Stimulated activated CD8-positive, alpha-beta memory T cell treated with anti-CD3 and anti-CD28 coated beads, Interleukin-4, amount 100 ng/mL, for 48 hours (primary cell): ENCODE measurements at regions not wholly inside any gene's neighbourhood (a gene's known extent, or its start where the extent isn't known, plus 50 kb on each side); places are given as distances from the start of the nearest gene placed in this dataset.
"Not testable (repeated sequence)": the region's sequence is repeated elsewhere in the genome, so short reads cannot be mapped to it uniquely, and the experiment has no call there.

Source experiments
- DNase-seq: peaks from one replicate; pipeline ENCODE4 v3.0.0-alpha.2; 2020

DNA sequence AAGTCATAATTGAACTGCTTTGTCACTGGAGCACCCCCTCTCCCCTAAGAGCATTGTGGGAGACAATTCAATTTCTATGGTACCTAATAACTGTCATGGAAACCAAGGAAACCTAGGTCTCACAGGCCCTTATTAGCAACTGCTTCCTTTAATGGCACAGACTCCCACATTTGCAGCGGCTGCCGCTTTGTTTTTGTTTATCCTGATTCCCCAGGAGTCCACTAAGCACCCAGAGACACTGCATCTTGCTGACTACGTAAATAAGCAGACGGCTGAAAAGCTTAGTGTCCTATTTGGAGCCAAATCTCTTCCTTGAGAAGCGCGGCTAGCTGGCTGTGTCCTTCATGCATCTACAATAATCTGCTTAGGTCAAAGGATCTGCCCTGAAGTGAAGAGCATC, 494.4 kb downstream of the TMA16 start:
- DNase-seq, result no peak

GRCh38 chr4:163991298-163991865, 496.9 kb downstream of the TMA16 start:
- no peak for DNase-seq

- no peak for DNase-seq
These were observed 514.9 kb downstream of the TMA16 start for GRCh38 chr4:164009435-164009834.

GRCh38 chr4:164011791-164012190, 517.3 kb downstream of the TMA16 start:
- DNase-seq, result no peak

DNA sequence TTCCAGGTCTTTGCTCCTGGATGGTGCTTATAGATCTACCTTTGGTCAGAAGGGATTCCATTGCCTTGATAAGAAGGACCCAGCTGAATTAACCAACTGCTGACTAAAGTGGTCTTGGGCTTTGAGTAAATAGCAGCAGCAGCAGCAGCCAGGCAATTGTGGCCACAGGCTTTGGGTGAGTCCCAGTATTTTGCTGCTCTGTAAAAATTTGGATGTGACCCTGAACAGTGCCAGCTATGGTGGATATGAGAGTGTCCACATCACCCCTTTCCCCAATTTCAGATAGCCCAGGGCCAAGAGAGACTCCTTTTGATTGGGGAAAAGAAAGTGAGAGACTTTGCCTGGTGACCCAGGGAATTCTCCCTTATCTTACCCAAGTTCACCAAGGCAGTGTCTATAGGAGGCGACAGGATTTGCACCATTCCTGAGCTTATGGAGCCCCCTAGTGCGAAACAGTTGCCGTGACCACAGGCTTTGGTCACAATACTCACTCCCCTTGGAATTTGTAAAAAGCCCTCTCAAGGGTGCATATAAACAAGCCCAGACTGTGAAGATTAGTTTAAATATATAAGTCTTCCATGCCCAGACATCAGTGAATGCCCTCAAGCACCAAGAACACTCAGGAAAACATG, 518.0 kb downstream of the TMA16 start:
- peak; percentile 38 for DNase-seq

DNA sequence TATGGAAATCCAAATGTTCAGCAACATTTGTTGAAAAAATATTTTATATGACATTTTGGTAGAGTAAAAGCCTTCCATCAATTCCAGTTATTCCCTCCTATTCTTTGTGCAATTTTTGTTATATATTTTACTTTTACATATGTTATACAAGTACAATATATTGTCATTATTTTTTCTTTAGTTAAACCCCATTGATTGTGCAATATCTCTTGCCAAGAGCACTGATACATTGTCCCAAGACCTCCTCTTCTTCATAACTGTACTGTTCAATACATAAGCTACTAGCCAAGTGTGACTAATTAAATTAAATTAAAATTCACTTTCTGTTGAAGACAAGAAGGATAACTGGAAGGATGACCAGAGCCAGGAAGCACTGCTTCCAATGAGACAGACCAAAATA, 527.5 kb downstream of the TMA16 start:
- no peak for DNase-seq

DNA sequence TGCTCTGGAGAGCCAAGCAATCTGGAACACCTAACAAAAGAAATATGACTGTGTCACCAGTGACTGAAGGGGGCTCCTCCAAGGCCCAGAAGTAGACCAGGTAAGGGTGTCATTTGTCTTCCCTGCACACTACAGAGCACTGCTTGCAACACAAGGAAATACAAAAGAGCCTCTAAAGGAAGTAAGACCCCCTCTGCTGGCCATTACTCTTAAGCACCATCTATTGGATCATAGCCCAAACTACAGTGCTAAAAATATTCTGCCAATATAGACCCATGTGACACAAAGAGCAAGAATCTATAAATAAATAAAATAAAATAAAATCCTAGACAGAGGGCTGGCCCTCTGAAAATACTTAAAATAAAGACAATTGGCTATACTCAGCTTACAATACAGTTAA, 528.7 kb downstream of the TMA16 start:
- no peak for DNase-seq

DNA sequence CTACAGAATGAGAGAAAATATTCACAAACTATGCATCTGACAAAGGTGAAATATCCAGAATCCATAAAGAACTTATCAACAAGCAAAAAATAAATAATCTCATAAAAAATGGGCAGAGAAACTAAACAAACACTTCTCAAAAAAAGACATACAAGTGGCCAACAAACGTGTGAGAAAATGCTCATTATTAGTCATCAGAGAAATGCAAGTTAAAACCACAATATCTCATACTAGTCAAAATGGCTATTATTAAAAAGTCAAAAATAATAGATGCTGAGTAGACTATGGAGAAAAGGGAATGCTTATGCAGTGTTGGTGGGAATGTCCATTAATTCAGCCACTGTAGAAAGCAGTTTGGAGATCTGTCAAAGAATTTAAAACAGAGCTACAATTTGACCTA, 533.3 kb downstream of the TMA16 start:
- DNase-seq, result no peak

- DNase-seq, result no peak
These were observed 545.0 kb downstream of the TMA16 start for GRCh38 chr4:164039482-164039881.

DNA sequence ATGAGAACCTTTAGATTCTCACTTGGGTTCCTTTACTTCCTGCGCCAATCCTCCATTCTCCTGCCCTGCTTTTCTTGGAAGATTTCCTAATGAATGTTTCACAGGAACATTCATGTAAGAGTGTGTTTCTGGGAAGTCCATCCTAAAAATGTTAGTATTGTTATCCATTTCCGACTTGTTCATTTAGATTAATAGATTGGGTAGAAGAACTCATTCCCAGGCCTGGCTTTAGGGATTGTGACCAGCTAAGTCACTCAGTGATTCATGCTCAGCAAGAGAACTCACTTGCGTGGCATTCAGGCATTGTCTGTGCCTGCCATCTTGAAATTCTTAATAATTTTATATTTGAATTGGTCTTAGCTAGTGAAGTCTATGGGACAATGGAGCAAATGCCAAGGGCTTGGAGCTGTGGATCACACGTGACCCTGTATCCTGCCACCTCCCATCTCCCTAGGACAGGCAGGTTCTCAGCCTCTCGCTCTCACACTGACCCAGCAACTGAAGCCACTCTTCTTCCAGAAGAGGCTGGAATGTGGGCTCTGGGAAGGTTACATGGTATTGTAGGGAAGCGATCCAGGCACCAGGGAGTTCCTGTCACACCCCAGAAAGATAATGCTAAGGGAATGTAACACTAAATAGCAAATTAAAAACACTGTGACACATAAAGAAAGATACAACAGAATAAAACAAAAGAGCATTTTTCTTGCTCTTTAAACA, 562.1 kb downstream of the TMA16 start:
- no peak for DNase-seq

GRCh38 chr4:164058776-164059445, 564.4 kb downstream of the TMA16 start:
- no peak for DNase-seq

DNA sequence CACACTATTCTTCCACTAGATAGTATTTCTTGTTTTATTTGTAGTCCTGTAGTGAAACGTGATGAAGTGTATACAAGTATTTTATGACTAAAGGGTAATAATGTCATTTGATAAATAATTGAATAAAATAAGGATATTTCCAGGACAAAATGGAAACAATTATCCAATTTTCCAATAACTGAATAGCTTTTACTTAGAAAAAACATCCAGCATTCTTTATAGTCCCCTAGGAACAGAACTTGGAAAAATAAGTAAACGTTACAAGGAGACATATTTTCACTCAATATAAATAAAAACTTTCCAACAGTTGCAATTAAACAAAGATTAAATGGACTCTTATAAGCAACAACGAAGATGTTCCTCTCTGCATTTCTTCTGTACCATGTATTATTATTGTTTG, 566.0 kb downstream of the TMA16 start:
- no peak for DNase-seq

GRCh38 chr4:164068392-164068791, 573.9 kb downstream of the TMA16 start:
- no peak for DNase-seq

DNA sequence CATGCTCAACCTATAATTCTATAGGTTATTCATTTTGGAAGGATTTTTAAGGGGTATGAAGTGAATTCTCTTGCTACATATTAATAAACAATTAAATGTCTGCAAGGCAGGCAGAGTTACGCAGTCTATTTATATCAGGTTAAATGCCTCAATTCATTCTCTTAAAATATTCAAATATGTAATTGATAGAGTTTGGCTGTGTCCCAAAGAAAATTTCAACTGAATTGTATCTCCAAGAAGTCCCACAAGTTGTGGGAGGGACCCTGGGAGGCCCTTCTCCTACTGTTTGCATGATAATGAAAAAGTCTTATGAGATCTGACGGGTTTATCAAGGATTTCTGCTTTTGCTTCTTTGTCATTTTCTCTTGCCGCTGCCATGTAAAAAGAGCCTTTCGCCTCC, 576.1 kb downstream of the TMA16 start:
- DNase-seq, result no peak

- no peak for DNase-seq
These were observed 586.9 kb downstream of the TMA16 start for GRCh38 chr4:164081371-164081770.

DNA sequence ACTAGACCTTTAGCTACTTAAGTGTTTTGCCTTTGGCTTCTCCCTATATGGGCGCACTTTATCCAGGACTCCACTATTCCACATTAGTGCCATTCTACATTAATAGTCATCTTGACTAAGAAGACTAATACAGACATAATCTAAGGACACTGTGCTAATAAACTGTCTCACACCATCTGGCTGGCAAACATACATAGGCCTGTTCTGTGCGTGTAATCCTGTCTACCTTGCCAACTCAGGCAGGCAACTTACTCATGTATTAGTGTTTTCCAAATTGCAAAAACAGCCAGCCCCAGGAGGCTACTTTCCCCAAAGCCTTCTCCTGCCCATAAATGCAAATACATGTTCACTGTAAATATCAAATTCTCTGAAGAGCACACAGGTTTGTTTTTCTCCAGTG, 587.3 kb downstream of the TMA16 start:
- DNase-seq, result no peak

DNA sequence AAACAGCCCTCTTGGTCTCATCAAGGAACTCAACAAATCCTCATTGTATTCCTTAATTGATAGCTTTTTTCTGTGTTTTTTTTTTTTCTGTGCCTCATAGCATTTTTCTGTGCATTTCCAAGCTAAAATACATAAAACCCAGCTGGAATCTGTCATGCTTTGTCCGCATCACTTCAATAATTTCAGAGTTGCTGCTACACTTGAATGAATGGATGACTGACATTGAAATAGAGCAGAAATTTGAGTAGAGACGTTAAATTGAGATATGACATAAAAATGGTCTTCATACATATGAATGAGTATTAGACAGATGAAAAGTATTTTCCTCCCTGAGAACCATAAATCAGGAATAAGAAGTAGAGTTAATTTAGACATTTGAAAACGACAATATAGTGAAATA, 593.2 kb downstream of the TMA16 start:
- DNase-seq, result no peak

GRCh38 chr4:164095313-164096110, 601.0 kb downstream of the TMA16 start:
- no peak for DNase-seq

- no peak for DNase-seq
These were observed 602.5 kb downstream of the TMA16 start for GRCh38 chr4:164096766-164097518.

DNA sequence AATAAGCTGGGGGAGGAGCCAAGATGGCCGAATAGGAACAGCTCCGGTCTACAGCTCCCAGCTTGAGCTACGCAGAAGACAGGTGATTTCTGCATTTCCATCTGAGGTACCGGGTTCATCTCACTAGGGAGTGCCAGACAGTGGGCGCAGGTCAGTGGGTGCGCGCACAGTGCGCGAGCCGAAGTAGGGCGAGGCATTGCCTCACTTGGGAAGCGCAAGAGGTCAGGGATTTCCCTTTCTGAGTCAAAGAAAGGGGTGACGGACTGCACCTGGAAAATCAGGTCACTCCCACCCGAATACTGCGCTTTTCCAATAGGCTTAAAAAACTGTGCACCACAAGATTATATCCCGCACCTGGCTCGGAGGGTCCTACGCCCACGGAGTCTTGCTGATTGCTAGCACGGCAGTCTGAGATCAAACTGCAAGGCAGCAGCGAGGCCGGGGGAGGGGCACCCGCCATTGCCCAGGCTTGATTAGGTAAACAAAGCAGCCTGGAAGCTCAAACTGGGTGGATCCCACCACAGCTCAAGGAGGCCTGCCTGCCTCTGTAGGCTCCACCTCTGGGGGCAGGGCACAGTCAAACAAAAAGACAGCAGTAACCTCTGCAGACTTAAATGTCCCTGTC, 606.4 kb downstream of the TMA16 start:
- DNase-seq, result not testable (repeated sequence)

DNA sequence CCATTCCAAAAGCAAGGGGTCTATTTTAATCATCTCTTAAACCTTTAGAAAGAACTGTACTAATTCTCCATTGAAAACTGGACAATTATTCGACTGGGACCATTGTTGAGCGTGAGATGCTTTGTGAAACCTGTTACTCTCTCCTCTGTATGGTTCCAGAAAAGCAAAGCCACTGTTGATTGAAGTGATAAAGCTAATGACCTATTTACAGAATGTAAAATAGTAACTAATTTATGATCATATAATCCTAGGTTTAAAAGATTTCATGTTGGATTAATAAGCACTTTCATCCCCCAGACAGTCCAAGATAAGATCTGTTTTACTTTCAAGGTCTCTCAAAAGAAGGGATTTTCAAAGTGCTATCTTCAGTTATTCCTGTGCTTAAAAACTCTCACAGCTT, 614.5 kb downstream of the TMA16 start:
- DNase-seq, result no peak

DNA sequence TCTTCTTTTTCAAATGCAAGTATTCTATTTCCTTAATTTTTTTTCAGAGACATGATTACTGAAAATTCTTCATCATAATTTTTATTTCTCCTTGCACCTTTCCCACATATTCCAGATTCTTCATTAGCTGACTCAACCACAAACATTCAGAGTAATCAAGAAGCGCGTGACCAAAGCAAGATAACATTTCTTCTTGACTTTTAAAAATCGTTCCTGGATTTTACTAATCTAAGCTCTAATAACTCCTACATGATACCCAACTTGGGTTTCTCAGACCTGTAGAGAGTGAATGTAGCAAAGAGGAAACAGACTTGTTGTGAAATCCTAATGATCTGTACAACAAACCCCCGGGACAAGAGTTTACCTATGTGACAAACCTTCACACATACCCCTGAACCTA, 615.0 kb downstream of the TMA16 start:
- no peak for DNase-seq
